ENCODE measurements at regions not wholly inside any gene's neighbourhood (a gene's known extent, or its start where the extent isn't known, plus 50 kb on each side); places are given as distances from the start of the nearest gene placed in this dataset.

- TF ChIP-seq CTCF (IDR thresholded peaks at IDR 0.05; ENCODE audit: unreplicated experiment) = no peak
- Mint-ChIP-seq H3K4me1 (ENCODE audit: low read depth, unreplicated experiment) (no peaks in the 10 kb centered on the region), H3K9me3 (ENCODE audit: low read depth, unreplicated experiment) (no peaks in the 10 kb centered on the region), H3K36me3 (ENCODE audit: insufficient read depth, unreplicated experiment) (no peaks in the 10 kb centered on the region), H3K27me3 (ENCODE audit: unreplicated experiment) (peaks cover 72% of the 10 kb centered on the region), H3K4me3 (ENCODE audit: low read depth, unreplicated experiment) (no peak overlapping the region), H3K27ac (ENCODE audit: unreplicated experiment) (no peak overlapping the region)
- intact Hi-C loops (cut with micrococcal nuclease; ENCODE audit: unreplicated experiment) = no loop called here
- CTCF ChIA-PET = no interaction called here
- DNase-seq = no peak
- no TSS peak for BruUV-seq (replicated peaks)
These were observed 102.3 kb downstream of the ADRA2C start for GRCh38 chr4:3868211-3869173.

- CTCF ChIA-PET = interaction anchor here (1.1 kb wide), 1 partner anchor 17 kb away, joined by 4 read pairs; no protein-coding TSS in a partner anchor
- no peak for TF ChIP-seq CTCF (IDR thresholded peaks at IDR 0.05; ENCODE audit: unreplicated experiment)
- Mint-ChIP-seq H3K27me3 (ENCODE audit: unreplicated experiment) (peaks cover 76% of the 10 kb centered on the region), H3K9me3 (ENCODE audit: low read depth, unreplicated experiment) (no peaks in the 10 kb centered on the region), H3K4me1 (ENCODE audit: low read depth, unreplicated experiment) (no peaks in the 10 kb centered on the region), H3K4me3 (ENCODE audit: low read depth, unreplicated experiment) (no peak overlapping the region), H3K36me3 (ENCODE audit: insufficient read depth, unreplicated experiment) (no peaks in the 10 kb centered on the region), H3K27ac (ENCODE audit: unreplicated experiment) (no peak overlapping the region)
- no peak for DNase-seq
- no TSS peak for BruUV-seq (replicated peaks)
- intact Hi-C loops (cut with micrococcal nuclease; ENCODE audit: unreplicated experiment) = no loop called here
These were observed 103.0 kb downstream of the ADRA2C start for GRCh38 chr4:3869174-3869572.

- Mint-ChIP-seq H3K9me3 (ENCODE audit: low read depth, unreplicated experiment) (no peaks in the 10 kb centered on the region), H3K36me3 (ENCODE audit: insufficient read depth, unreplicated experiment) (no peaks in the 10 kb centered on the region), H3K27ac (ENCODE audit: unreplicated experiment) (no peak overlapping the region), H3K27me3 (ENCODE audit: unreplicated experiment) (peaks cover 83% of the 10 kb centered on the region), H3K4me3 (ENCODE audit: low read depth, unreplicated experiment) (no peak overlapping the region), H3K4me1 (ENCODE audit: low read depth, unreplicated experiment) (no peaks in the 10 kb centered on the region)
- BruUV-seq (replicated peaks) = no TSS peak
- intact Hi-C loops (cut with micrococcal nuclease; ENCODE audit: unreplicated experiment) = loop anchor here (10.0 kb wide), 1 partner anchor 85 kb away; no protein-coding TSS in a partner anchor
- no peak for TF ChIP-seq CTCF (IDR thresholded peaks at IDR 0.05; ENCODE audit: unreplicated experiment)
- no peak for DNase-seq
- CTCF ChIA-PET = interaction anchor here (1.1 to 1.2 kb wide), 2 partner anchors 11 to 18 kb away, joined by 3 to 4 read pairs; no protein-coding TSS in a partner anchor
These were observed 103.7 kb downstream of the ADRA2C start for GRCh38 chr4:3869661-3870566.

- DNase-seq = no peak
- Mint-ChIP-seq H3K9me3 (ENCODE audit: low read depth, unreplicated experiment) (no peaks in the 10 kb centered on the region), H3K27me3 (ENCODE audit: unreplicated experiment) (peaks cover 81% of the 10 kb centered on the region), H3K4me1 (ENCODE audit: low read depth, unreplicated experiment) (no peaks in the 10 kb centered on the region), H3K4me3 (ENCODE audit: low read depth, unreplicated experiment) (no peak overlapping the region), H3K36me3 (ENCODE audit: insufficient read depth, unreplicated experiment) (no peaks in the 10 kb centered on the region), H3K27ac (ENCODE audit: unreplicated experiment) (no peak overlapping the region)
- CTCF ChIA-PET = interaction anchor here (1.2 kb wide), 1 partner anchor 10 kb away, joined by 3 read pairs; no protein-coding TSS in a partner anchor
- BruUV-seq (replicated peaks) = no TSS peak
- TF ChIP-seq CTCF (IDR thresholded peaks at IDR 0.05; ENCODE audit: unreplicated experiment) = no peak
- intact Hi-C loops (cut with micrococcal nuclease; ENCODE audit: unreplicated experiment) = loop anchor here (10.0 kb wide), 1 partner anchor 86 kb away; no protein-coding TSS in a partner anchor
These were observed 104.4 kb downstream of the ADRA2C start for GRCh38 chr4:3870567-3870962.
